ENCODE measurements at regions not wholly inside any gene's neighbourhood (a gene's known extent, or its start where the extent isn't known, plus 50 kb on each side); places are given as distances from the start of the nearest gene placed in this dataset.

DNA sequence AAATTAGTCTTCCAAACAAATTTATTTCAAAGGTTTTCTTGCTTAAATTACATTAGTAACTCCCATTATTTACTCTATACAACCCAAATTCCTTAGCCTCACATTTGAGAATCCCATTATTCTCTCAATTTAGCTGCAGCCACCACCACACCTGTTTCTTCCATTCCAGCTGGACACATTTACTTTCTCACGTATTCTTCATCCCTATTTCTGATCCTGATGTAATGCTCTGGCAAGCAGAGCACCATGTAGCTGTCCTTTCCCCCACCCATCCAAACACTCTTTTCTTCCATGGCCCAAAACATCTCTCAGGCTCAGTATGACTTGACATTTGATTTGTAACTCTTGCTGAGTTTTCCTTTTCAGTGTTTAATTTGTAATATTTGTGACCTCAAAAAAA lies 240.2 kb upstream of the CLEC14A start (continued):
- TF ChIP-seq, protein P1, sequence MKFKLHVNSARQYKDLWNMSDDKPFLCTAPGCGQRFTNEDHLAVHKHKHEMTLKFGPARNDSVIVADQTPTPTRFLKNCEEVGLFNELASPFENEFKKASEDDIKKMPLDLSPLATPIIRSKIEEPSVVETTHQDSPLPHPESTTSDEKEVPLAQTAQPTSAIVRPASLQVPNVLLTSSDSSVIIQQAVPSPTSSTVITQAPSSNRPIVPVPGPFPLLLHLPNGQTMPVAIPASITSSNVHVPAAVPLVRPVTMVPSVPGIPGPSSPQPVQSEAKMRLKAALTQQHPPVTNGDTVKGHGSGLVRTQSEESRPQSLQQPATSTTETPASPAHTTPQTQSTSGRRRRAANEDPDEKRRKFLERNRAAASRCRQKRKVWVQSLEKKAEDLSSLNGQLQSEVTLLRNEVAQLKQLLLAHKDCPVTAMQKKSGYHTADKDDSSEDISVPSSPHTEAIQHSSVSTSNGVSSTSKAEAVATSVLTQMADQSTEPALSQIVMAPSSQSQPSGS (CRISPR knock-in tag; IDR thresholded peaks at IDR 0.05), result no peak
- no peak for TF ChIP-seq HDGF (IDR thresholded peaks at IDR 0.05)
- TF ChIP-seq, protein P2, sequence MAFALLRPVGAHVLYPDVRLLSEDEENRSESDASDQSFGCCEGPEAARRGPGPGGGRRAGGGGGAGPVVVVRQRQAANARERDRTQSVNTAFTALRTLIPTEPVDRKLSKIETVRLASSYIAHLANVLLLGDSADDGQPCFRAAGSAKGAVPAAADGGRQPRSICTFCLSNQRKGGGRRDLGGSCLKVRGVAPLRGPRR (CRISPR knock-in tag; IDR thresholded peaks at IDR 0.05), result no peak
- TF ChIP-seq, protein P3, sequence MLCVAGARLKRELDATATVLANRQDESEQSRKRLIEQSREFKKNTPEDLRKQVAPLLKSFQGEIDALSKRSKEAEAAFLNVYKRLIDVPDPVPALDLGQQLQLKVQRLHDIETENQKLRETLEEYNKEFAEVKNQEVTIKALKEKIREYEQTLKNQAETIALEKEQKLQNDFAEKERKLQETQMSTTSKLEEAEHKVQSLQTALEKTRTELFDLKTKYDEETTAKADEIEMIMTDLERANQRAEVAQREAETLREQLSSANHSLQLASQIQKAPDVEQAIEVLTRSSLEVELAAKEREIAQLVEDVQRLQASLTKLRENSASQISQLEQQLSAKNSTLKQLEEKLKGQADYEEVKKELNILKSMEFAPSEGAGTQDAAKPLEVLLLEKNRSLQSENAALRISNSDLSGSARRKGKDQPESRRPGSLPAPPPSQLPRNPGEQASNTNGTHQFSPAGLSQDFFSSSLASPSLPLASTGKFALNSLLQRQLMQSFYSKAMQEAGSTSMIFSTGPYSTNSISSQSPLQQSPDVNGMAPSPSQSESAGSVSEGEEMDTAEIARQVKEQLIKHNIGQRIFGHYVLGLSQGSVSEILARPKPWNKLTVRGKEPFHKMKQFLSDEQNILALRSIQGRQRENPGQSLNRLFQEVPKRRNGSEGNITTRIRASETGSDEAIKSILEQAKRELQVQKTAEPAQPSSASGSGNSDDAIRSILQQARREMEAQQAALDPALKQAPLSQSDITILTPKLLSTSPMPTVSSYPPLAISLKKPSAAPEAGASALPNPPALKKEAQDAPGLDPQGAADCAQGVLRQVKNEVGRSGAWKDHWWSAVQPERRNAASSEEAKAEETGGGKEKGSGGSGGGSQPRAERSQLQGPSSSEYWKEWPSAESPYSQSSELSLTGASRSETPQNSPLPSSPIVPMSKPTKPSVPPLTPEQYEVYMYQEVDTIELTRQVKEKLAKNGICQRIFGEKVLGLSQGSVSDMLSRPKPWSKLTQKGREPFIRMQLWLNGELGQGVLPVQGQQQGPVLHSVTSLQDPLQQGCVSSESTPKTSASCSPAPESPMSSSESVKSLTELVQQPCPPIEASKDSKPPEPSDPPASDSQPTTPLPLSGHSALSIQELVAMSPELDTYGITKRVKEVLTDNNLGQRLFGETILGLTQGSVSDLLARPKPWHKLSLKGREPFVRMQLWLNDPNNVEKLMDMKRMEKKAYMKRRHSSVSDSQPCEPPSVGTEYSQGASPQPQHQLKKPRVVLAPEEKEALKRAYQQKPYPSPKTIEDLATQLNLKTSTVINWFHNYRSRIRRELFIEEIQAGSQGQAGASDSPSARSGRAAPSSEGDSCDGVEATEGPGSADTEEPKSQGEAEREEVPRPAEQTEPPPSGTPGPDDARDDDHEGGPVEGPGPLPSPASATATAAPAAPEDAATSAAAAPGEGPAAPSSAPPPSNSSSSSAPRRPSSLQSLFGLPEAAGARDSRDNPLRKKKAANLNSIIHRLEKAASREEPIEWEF (CRISPR knock-in tag; IDR thresholded peaks at IDR 0.05), result no peak
- no peak for TF ChIP-seq ARID2 (IDR thresholded peaks at IDR 0.05)
